Stomach (tissue), 8 donors: ENCODE measurements at regions not wholly inside any gene's neighbourhood (a gene's known extent, or its start where the extent isn't known, plus 50 kb on each side); places are given as distances from the start of the nearest gene placed in this dataset.

Experiments
- DNase-seq, 2 donors: peaks; one replicate each; pipeline versions ENCODE4 v3.0.0 to v3.0.0-alpha.2; 2013 to 2019
- H3K27ac ChIP-seq, 5 donors: fragments of 200-600 bp in 4 of 5; sonication (generic) in 4 of 5; one replicate each; pipeline ENCODE4 v1.5.1; 2013 to 2019; ENCODE audit warnings: mild to moderate bottlenecking in 1 of 5, moderate library complexity in 1 of 5
- H3K27me3 ChIP-seq, 3 donors: fragments of 200-600 bp; sonication (generic); one replicate each; pipeline ENCODE4 v1.5.1; 2017 to 2019; ENCODE audit warnings: mixed run types in 1 of 3
- H3K36me3 ChIP-seq, 4 donors: fragments of 200-600 bp; sonication (generic); 1 replicate in 3 of 4; 2 replicates in 1 of 4; pipeline ENCODE4 v1.5.1; 2016 to 2019
- H3K4me1 ChIP-seq, 4 donors: fragments of 200-600 bp; sonication (generic); one replicate each; pipeline ENCODE4 v1.5.1; 2016 to 2019
- H3K4me3 ChIP-seq, 4 donors: fragments of 200-600 bp; sonication (generic) in 3 of 4; one replicate each; pipeline ENCODE4 v1.5.1; 2016 to 2019; ENCODE audit warnings: mild to moderate bottlenecking in 1 of 4
- H3K9me3 ChIP-seq, 4 donors: fragments of 200-600 bp; sonication (generic); one replicate each; pipeline ENCODE4 v1.5.1; 2016 to 2019
- EP300 ChIP-seq: sonication (generic); formaldehyde crosslinking; IDR thresholded peaks from one replicate; pipeline ENCODE4 v1.6.1; 2017; ENCODE audit warnings: antibody characterized with exemption
- POLR2A ChIP-seq, 4 donors: fragments of 450-650 bp; IDR thresholded peaks; one replicate each; pipeline ENCODE4 v1.6.1; 2016; ENCODE audit warnings: antibody characterized with exemption in 4 of 4, control low read depth in 2 of 4, mild to moderate bottlenecking in 1 of 4, moderate library complexity in 1 of 4
- POLR2AphosphoS5 ChIP-seq, 3 donors: sonication (generic); formaldehyde crosslinking; IDR thresholded peaks; one replicate each; pipeline ENCODE4 v1.6.1; 2016; ENCODE audit warnings: antibody characterized with exemption in 3 of 3
- WGBS, 5 donors: extraction: QIAGEN DNeasy Blood & Tissue Kit in 3 of 5; methylation state at CpG; one replicate each; pipeline versions ENCODE4 v1.1.5 to v1.1.7; 2013 to 2018; 5-methylcytosine and 5-hydroxymethylcytosine counted together
- intact Hi-C: fragments of 100-400 bp; cut with DNase I; formaldehyde crosslinking; loops from one replicate; pipeline ENCODE4 v1.15.1; 2023; ENCODE audit warnings: low total_unique reads
- TF ChIP-seq, protein P1 (sequence below), 7 experiments: fragments of 450-650 bp in 4 of 7; fragments of 200-600 bp in 3 of 7; sonication (generic) in 3 of 7; IDR thresholded peaks; one replicate each; pipeline ENCODE4 v1.5.1; 2016 to 2019; ENCODE audit warnings: antibody characterized with exemption in 7 of 7, control low read depth in 2 of 7, mild to moderate bottlenecking in 1 of 7
- donor health status: healthy with polysubstance abuse.
- donor health status: Bipolar disorder and iron deficiency.
- donor health status: healthy.

DNA sequence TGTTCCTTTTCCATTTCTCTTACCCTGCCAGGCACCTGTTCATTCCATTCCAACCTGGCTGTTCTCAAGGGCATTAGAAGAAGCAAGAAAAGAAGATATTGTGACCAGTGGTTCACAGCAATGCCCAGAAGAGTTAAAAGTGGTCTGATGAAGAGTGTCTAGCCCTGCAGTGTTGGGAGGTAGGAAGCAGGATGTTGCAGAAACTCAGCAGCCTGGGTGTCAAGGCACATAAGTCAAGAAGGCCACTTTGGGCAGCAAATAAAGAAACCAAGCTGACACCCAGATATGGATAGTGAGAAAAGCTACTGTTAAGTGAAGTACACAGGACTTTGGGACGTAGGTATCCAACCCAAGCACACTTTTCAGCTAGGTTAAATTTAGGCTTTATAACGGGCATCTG, 199.9 kb upstream of the SATB1 start:
- no peak overlapping the region for H3K4me3 ChIP-seq
- H3K36me3 ChIP-seq = no peaks in the 10 kb centered on the region
- peaks cover 0 to 7% (median 0%) of the 10 kb centered on the region in 4 donors for H3K4me1 ChIP-seq
- no peaks in the 10 kb centered on the region for H3K27me3 ChIP-seq
- DNase-seq = no peak
- WGBS, 5 donors = 76 to 94% (median 90%) methylated on average over 2 of the region's 2 CpGs
- TF ChIP-seq, protein P1, sequence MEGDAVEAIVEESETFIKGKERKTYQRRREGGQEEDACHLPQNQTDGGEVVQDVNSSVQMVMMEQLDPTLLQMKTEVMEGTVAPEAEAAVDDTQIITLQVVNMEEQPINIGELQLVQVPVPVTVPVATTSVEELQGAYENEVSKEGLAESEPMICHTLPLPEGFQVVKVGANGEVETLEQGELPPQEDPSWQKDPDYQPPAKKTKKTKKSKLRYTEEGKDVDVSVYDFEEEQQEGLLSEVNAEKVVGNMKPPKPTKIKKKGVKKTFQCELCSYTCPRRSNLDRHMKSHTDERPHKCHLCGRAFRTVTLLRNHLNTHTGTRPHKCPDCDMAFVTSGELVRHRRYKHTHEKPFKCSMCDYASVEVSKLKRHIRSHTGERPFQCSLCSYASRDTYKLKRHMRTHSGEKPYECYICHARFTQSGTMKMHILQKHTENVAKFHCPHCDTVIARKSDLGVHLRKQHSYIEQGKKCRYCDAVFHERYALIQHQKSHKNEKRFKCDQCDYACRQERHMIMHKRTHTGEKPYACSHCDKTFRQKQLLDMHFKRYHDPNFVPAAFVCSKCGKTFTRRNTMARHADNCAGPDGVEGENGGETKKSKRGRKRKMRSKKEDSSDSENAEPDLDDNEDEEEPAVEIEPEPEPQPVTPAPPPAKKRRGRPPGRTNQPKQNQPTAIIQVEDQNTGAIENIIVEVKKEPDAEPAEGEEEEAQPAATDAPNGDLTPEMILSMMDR (IDR thresholded peaks at IDR 0.05) = no peak
- TF ChIP-seq POLR2A (IDR thresholded peaks at IDR 0.05) (no peak), EP300 (no peak), POLR2AphosphoS5 (IDR thresholded peaks at IDR 0.05) (no peak)
- no peaks in the 10 kb centered on the region for H3K9me3 ChIP-seq
- no peak overlapping the region for H3K27ac ChIP-seq
- intact Hi-C loops = no loop called here

DNA sequence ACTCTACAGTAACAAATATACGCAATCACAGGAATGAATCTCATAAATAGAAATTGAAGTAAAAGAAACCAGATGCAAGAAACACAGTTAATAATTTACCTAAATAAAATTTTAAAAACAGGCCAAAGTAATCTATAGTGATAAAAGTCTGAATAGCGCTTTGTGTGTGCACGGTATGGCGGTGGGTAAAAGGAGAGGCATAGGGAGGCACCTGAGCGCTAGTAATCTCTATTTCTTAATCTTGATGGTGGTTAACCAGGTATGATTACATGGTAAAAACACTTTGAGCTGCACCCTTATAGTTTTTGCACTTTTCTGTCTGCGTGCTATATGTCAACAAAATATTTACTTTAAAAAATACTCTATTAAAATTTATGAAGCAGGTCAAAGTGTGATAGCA, 198.1 kb upstream of the SATB1 start:
- no peaks in the 10 kb centered on the region for H3K9me3 ChIP-seq
- intact Hi-C loops = no loop called here
- no peak for DNase-seq

DNA sequence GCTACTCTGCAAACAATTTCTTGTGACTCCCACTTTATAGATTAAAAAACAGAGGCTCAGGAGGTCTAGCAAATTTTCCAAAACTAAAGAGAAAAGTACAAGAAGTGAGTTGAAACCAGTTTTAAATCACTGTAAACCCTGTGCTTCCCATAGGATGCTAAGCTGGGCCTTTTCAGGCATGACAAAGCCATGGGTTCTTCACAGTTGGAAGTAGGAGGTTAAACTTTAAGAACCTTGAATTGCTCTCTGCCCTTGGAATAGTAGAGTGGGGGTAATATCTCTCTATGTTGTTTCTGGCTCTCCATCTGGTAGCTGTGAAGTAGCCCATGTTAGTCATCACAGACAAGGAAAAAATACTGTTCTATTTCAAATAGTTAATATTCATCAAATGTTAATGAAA, 193.6 kb upstream of the SATB1 start:
- H3K27ac ChIP-seq = no peak overlapping the region
- H3K36me3 ChIP-seq = no peaks in the 10 kb centered on the region
- H3K27me3 ChIP-seq = no peaks in the 10 kb centered on the region
- no peak overlapping the region for H3K4me3 ChIP-seq
- DNase-seq = no peak
- H3K4me1 ChIP-seq = peaks cover 0 to 7% (median 0%) of the 10 kb centered on the region in 4 donors
- intact Hi-C loops = no loop called here
- H3K9me3 ChIP-seq = no peaks in the 10 kb centered on the region
- TF ChIP-seq POLR2AphosphoS5 (IDR thresholded peaks at IDR 0.05) = no peak
- no peak for TF ChIP-seq POLR2A (IDR thresholded peaks at IDR 0.05)
- no peak for TF ChIP-seq EP300
- TF ChIP-seq, protein P1 (IDR thresholded peaks at IDR 0.05) = no peak

More for the DNA sequence above, 198.1 kb upstream of the SATB1 start:
- no peaks in the 10 kb centered on the region for H3K27me3 ChIP-seq
- no peaks in the 10 kb centered on the region for H3K36me3 ChIP-seq
- peaks cover 0 to 7% (median 0%) of the 10 kb centered on the region in 4 donors for H3K4me1 ChIP-seq
- no peak overlapping the region for H3K4me3 ChIP-seq
- TF ChIP-seq, protein P1 (IDR thresholded peaks at IDR 0.05) = no peak
- no peak for TF ChIP-seq EP300
- no peak for TF ChIP-seq POLR2AphosphoS5 (IDR thresholded peaks at IDR 0.05)
- no peak for TF ChIP-seq POLR2A (IDR thresholded peaks at IDR 0.05)
- no peak overlapping the region for H3K27ac ChIP-seq
- WGBS, 5 donors = 30 to 77% (median 47%) methylated on average over 6 of the region's 6 CpGs

DNA sequence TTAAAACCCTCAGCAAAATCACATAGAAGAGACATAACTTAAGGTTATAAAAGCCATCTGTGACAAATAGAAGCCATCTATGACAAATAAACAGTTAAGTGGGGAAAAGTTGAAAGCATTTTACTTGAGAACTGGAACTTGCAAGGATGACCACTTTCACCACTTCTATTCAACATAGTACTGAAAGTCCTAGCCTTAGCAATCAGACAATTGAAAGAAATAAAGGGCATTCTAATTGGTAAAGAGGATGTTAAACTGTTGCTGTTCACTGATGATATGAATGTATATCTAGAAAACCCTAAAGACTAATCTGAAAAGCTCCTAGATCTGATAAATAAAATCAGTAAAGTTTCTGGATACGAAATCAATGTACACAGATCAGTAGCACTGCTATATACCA, 186.9 kb upstream of the SATB1 start:
- TF ChIP-seq POLR2A (IDR thresholded peaks at IDR 0.05) (no peak), POLR2AphosphoS5 (IDR thresholded peaks at IDR 0.05) (no peak), EP300 (no peak)
- TF ChIP-seq, protein P1 (IDR thresholded peaks at IDR 0.05) = no peak
- Histone ChIP-seq H3K4me3 (no peak overlapping the region), H3K9me3 (peaks cover 0 to 7% (median 0%) of the 10 kb centered on the region in 4 donors), H3K27ac (no peak overlapping the region), H3K36me3 (no peaks in the 10 kb centered on the region), H3K4me1 (no peaks in the 10 kb centered on the region), H3K27me3 (no peaks in the 10 kb centered on the region)
- intact Hi-C loops = no loop called here
- DNase-seq = no peak
- 79 to 95% (median 86%) methylated on average over 1 of the region's 1 CpG for WGBS, 5 donors
